SK-N-SH treated with all-trans-retinoic acid at 6 μM for 48 hours (cell line): ENCODE measurements at regions not wholly inside any gene's neighbourhood (a gene's known extent, or its start where the extent isn't known, plus 50 kb on each side); places are given as distances from the start of the nearest gene placed in this dataset.

Experiments
- ATAC-seq: fragments of 200-7000 bp; cut with Tn5 transposase; 3 replicates; pipeline ENCODE4 v1.9.1; 2020; ENCODE audit warnings: mild to moderate bottlenecking, moderate library complexity
- ARNTL ChIP-seq: fragments of 450-650 bp; formaldehyde crosslinking; IDR thresholded peaks from 2 replicates; pipeline ENCODE4 v1.5.0; 2020; ENCODE audit warnings: low read depth, mild to moderate bottlenecking, moderate library complexity, borderline replicate concordance
- BACH2 ChIP-seq: fragments of 250-450 bp; sonication (Bioruptor Pico); IDR thresholded peaks from 2 replicates; pipeline ENCODE4 v1.9.0; 2021; ENCODE audit warnings: mild to moderate bottlenecking, borderline replicate concordance
- CREB5 ChIP-seq: fragments of 250-450 bp; sonication (Bioruptor Pico); IDR thresholded peaks from 2 replicates; pipeline ENCODE4 v1.5.1; 2020; ENCODE audit warnings: low read depth, mild to moderate bottlenecking, moderate library complexity
- CSDC2 ChIP-seq: fragments of 250-450 bp; sonication (Bioruptor Pico); IDR thresholded peaks from 2 replicates; pipeline ENCODE4 v1.5.0; 2020; ENCODE audit warnings: mild to moderate bottlenecking, moderate library complexity
- CSRNP3 ChIP-seq: fragments of 250-450 bp; sonication (Bioruptor Pico); IDR thresholded peaks from 2 replicates; pipeline ENCODE4 v1.5.1; 2021; ENCODE audit warnings: mild to moderate bottlenecking, moderate library complexity
- ESRRG ChIP-seq: fragments of 250-450 bp; sonication (Bioruptor Pico); IDR thresholded peaks from 2 replicates; pipeline ENCODE4 v1.6.1; 2021; ENCODE audit warnings: mild to moderate bottlenecking
- GLIS3 ChIP-seq: fragments of 250-450 bp; sonication (Bioruptor Pico); IDR thresholded peaks from 2 replicates; pipeline ENCODE4 v1.5.0; 2020; ENCODE audit warnings: mild to moderate bottlenecking, moderate library complexity
- ISL1 ChIP-seq: fragments of 250-450 bp; sonication (Bioruptor Pico); IDR thresholded peaks from 2 replicates; pipeline ENCODE4 v2.1.2; 2022; ENCODE audit warnings: mild to moderate bottlenecking, moderate library complexity
- OSR1 ChIP-seq: fragments of 250-450 bp; sonication (Bioruptor Pico); IDR thresholded peaks from 2 replicates; pipeline ENCODE4 v1.8.0; 2022; ENCODE audit warnings: moderate library complexity, mild to moderate bottlenecking, inconsistent platforms
- PATZ1 ChIP-seq: fragments of 250-450 bp; sonication (Bioruptor Pico); IDR thresholded peaks from 2 replicates; pipeline ENCODE4 v1.8.0; 2020; ENCODE audit warnings: mild to moderate bottlenecking, moderate library complexity, borderline replicate concordance
- POU6F1 ChIP-seq: fragments of 250-450 bp; sonication (Bioruptor Pico); IDR thresholded peaks from 2 replicates; pipeline ENCODE4 v1.8.0; 2021; ENCODE audit warnings: low read depth, mild to moderate bottlenecking, moderate library complexity, borderline replicate concordance
- PPARA ChIP-seq: fragments of 250-450 bp; sonication (Bioruptor Pico); IDR thresholded peaks from 2 replicates; pipeline ENCODE4 v1.5.0; 2020; ENCODE audit warnings: mild to moderate bottlenecking, borderline replicate concordance
- RARB ChIP-seq: fragments of 250-450 bp; sonication (Bioruptor Pico); IDR thresholded peaks from 2 replicates; pipeline ENCODE4 v1.8.0; 2021; ENCODE audit warnings: mild to moderate bottlenecking, moderate library complexity
- SNAI2 ChIP-seq: fragments of 250-450 bp; sonication (Bioruptor Pico); IDR thresholded peaks from 2 replicates; pipeline ENCODE4 v1.5.0; 2020; ENCODE audit warnings: mild to moderate bottlenecking, moderate library complexity
- TCF4 ChIP-seq: fragments of 250-450 bp; sonication (Bioruptor Pico); IDR thresholded peaks from 2 replicates; pipeline ENCODE4 v1.8.0; 2021; ENCODE audit warnings: mild to moderate bottlenecking, moderate library complexity, borderline replicate concordance
- TOX ChIP-seq: fragments of 250-450 bp; sonication (Bioruptor Pico); IDR thresholded peaks from 2 replicates; pipeline ENCODE4 v1.8.0; 2021; ENCODE audit warnings: mild to moderate bottlenecking, moderate library complexity, borderline replicate concordance
- TSHZ2 ChIP-seq: fragments of 250-450 bp; sonication (Bioruptor Pico); IDR thresholded peaks from 2 replicates; pipeline ENCODE4 v1.5.0; 2020; ENCODE audit warnings: mild to moderate bottlenecking, moderate library complexity
- ZC3H10 ChIP-seq: fragments of 250-450 bp; sonication (Bioruptor Pico); IDR thresholded peaks from 2 replicates; pipeline ENCODE4 v1.5.1; 2021; ENCODE audit warnings: mild to moderate bottlenecking, moderate library complexity
- ZFP30 ChIP-seq: fragments of 450-650 bp; formaldehyde crosslinking; IDR thresholded peaks from 2 replicates; pipeline ENCODE4 v1.5.0; 2022; ENCODE audit warnings: mild to moderate bottlenecking, moderate library complexity
- ZNF565 ChIP-seq: fragments of 450-650 bp; formaldehyde crosslinking; conservative IDR thresholded peaks from 2 replicates; pipeline ENCODE4 v1.5.0; 2020; ENCODE audit warnings: low read depth, mild to moderate bottlenecking, moderate library complexity
- ZNF70 ChIP-seq: fragments of 450-650 bp; formaldehyde crosslinking; IDR thresholded peaks from 2 replicates; pipeline ENCODE4 v1.5.0; 2020; ENCODE audit warnings: mild to moderate bottlenecking, moderate library complexity
- ZNF8 ChIP-seq: fragments of 450-650 bp; formaldehyde crosslinking; IDR thresholded peaks from 2 replicates; pipeline ENCODE4 v1.5.0; 2020; ENCODE audit warnings: mild to moderate bottlenecking, moderate library complexity

- peak; percentile 68 for ATAC-seq
- TF ChIP-seq ZNF70 (CRISPR knock-in tag), result no peak
- no peak for TF ChIP-seq RARB
- no peak for TF ChIP-seq CSDC2 (CRISPR knock-in tag)
- no peak for TF ChIP-seq BACH2 (CRISPR knock-in tag)
- no peak for TF ChIP-seq SNAI2 (CRISPR knock-in tag)
- TF ChIP-seq ESRRG (CRISPR knock-in tag), result no peak
- TF ChIP-seq POU6F1, result no peak
- TF ChIP-seq CSRNP3 (CRISPR knock-in tag), result no peak
- no peak for TF ChIP-seq ZC3H10
- TF ChIP-seq ISL1 (CRISPR knock-in tag), result no peak
- no peak for TF ChIP-seq TCF4 (CRISPR knock-in tag)
- TF ChIP-seq CREB5 (CRISPR knock-in tag), result no peak
- TF ChIP-seq ZFP30, result no peak
- no peak for TF ChIP-seq TSHZ2 (CRISPR knock-in tag)
- no peak for TF ChIP-seq ZNF565
- no peak for TF ChIP-seq ARNTL (CRISPR knock-in tag)
- no peak for TF ChIP-seq ZNF8
- TF ChIP-seq GLIS3 (CRISPR knock-in tag), result no peak
- TF ChIP-seq TOX (CRISPR knock-in tag), result no peak
- TF ChIP-seq OSR1 (CRISPR knock-in tag), result no peak
These were observed 582.6 kb downstream of the PSAT1 start for GRCh38 chr9:78879324-78880100.

GRCh38 chr9:78881295-78881694 lies 584.4 kb downstream of the PSAT1 start:
- ATAC-seq, result no peak
- TF ChIP-seq CSDC2 (CRISPR knock-in tag), result no peak
- TF ChIP-seq CREB5 (CRISPR knock-in tag), result no peak
- no peak for TF ChIP-seq PPARA (CRISPR knock-in tag)
- TF ChIP-seq PATZ1 (CRISPR knock-in tag), result no peak
- no peak for TF ChIP-seq TSHZ2 (CRISPR knock-in tag)
- no peak for TF ChIP-seq ZNF565
- no peak for TF ChIP-seq ZC3H10
- no peak for TF ChIP-seq ISL1 (CRISPR knock-in tag)
